ENCODE measurements at regions not wholly inside any gene's neighbourhood (a gene's known extent, or its start where the extent isn't known, plus 50 kb on each side); places are given as distances from the start of the nearest gene placed in this dataset.

DNA sequence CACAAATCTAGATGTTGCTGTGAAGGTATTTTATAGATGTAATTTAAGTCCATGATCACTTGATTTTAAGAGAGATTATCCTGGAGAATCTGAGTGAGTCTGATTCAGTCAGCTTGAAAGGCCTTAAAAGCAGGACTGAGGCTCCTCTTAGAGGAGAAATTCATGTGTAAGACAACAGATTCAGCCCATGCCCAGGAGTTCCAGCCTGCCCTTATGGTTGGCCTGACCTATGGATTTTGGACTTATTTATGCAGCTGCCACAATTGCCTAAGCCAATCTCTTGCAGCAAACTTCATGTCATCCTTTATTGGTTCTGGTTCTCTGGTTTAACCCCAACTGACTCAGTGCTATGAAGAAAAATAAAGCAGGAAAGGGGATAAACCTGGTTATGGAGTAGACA is 296.5 kb upstream of the RASGRP1 start:
- no peak for DNase-seq (ENCODE audit: low read depth)

DNA sequence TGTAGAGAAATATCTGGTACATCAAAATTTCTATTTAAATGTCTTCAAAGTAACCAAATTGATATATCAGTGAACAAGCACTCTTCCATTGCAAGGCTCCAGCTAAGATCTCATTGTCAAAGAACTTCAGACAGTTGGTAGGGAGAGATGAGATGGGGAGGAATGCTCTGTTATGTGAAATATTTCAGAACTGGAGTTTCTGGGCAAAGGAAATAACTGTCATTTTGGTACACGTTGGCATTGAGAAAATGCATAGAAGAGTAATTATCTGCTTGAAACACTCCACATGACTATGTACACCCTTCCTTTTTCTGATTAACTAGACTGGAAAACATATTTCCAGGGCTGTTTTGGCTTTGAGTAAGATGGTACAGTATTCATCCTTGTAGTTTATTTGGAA is 297.5 kb upstream of the RASGRP1 start:
- no peak for DNase-seq (ENCODE audit: low read depth)

DNA sequence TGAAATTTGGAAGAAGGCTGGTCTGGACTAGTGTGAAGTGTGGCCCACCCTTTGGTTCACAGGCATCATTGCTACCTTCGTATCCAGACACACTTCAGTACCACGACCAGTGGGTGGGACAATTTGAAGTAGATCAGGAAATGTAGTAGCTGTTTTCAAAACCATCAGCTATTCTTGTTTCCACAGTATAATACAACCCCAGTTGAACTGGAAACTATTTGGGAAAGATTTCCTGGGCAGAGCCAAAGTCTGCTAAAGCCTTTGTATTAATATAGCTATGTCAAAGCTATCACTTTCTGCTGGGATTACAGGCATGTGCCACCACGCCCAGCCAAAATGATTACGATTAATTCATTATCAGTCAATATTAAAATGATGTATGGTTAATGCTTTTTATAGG is 298.8 kb upstream of the RASGRP1 start:
- no peak for DNase-seq (ENCODE audit: low read depth)

DNA sequence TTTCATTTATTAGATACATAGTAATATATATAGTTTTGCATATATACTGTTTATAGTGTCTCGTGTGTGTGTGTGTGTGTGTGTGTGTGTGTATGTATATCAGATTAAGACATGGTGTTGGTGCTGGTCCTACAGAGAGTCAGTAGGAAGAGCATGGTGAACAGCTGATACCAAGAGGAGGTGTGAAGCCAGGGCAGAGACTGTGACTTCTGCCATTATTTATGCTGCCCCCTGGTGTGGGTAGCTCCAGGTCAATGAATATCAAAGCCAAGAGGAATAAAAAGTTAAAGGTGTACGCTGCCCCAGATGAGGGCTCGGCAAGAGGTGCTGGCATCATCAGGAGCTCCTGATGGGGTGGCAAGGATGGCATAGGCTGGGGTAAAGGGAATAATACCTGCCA is 299.5 kb upstream of the RASGRP1 start:
- DNase-seq (ENCODE audit: low read depth) = no peak

DNA sequence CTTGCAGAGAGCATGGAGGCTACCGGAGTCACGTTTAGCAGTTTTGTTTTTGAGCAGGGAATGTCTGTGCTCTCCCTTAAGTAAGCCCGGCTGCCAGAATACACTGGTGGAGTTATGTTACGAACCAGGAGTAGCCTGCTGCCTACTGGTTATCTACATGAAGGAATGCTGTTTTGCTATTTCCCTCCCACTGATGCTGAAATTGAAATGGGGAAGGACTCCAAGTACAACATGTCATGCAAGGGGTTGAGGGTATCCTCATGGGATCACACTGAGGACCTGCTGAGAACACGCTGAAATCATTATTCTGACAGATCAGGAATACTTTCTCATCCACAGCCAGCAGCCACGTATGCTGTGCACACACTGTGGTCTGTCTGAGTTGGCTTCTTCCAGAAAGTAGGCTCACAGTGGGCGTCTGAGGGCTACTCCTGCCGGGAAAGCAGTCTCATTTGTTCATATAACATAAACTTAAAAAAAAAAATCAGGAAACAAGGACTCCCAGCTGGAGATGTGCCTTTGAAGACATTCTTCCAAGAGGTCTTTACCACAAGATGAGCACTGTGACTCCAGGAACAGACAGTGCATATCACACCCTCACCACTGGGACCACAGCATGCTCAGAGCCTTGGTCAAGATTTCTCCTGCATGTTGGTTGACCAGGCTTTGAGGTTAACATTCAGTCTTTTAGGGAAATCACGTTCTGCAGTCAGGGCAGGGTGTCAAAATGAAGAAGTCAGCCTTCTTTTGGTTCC is 300.4 kb upstream of the RASGRP1 start:
- peak; percentile 69 for DNase-seq (ENCODE audit: low read depth)

DNA sequence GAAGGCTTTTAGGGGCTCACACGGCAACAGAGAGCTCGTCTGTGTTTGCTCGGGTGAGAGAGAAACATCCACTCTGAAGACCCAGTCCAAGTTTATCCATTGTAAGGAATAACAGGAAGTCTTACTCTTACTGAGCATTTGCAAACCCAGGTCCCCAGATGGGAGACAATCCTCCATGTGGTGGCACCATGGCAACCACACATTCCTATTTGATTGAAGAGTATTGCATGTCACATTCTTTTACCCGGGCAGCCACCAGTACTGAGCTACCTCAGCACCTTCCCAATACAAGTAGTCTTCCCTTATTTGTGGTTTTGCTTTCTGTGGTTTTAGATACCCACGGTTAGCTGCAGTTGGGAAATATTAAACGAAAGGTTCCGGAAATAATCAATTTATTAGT is 302.9 kb upstream of the RASGRP1 start:
- peak; percentile 31 for DNase-seq (ENCODE audit: low read depth)

DNA sequence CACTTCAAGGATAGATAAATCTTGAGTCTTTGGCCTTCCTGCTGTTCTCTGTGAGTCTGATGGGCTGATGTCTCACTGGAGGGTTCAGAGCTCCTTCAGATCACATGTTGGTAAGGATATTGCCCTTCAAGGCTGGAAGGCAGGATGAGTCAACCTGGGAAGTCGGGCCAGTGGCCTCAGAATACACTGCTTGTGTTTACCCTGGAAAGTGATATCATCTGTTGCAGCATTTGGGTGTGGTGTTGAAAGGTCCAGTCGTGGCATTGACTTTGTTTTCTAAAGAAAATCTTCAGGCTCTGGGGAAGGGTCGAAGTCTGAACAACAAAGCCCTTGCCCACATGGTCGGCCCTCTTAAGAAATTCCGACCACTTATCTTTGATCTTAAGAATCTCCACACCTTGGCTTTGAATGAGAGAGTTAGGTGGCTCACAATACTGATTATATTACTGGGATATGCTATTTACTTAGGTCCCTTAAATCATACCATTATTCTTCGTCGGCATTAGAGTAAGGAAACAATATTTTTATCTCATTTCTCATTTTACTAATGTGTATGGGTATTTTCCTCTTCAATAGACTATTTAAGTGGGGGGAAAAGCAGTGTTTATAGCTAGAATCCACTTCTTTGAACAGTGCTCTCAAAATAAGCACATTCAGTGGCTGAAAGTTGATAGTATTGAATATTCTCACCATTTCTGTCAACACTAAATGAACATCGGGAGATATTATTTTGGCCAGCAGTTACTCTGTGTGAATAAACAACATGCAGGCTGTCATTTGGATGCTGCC is 303.9 kb upstream of the RASGRP1 start:
- DNase-seq (ENCODE audit: low read depth) = peak; percentile 97

DNA sequence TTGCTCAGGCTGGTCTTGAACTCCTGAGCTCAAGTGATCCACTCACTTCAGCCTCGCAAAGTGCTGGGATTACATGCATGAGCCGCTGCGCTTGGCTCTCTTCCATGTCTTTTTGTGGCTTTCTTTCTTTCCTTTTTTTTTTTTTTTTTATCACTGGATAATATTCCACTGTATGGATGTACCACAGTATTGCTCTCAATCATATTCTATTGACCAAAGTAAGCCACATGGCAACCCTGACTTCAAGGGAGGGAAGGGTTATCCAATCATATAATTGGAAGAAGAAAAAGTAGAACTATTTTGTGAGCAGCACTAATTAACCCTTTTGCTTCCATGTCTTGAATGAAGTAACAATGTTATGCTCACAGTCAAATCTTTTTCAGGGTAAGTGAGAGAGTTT is 307.0 kb upstream of the RASGRP1 start:
- no peak for DNase-seq (ENCODE audit: low read depth)

DNA sequence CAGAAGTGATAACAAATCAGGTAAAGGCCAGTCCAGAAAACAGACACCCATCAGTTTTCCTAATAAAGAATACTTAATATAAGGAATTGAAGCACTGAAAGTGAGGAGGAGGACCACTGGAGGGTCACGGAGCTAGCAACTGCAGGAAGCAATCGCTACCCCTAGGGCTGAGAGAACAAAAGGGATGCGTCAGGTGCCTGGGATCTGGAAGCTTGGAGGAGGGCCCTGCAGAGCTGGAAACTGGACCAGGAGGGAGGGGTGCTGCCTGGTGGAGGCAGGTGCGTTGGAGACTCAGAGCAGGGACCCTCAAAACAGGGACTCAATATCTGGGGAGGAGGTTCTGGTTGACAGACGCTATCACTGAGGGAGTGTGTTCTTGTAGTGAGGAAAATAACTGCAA is 308.1 kb upstream of the RASGRP1 start:
- DNase-seq (ENCODE audit: low read depth) = no peak

DNA sequence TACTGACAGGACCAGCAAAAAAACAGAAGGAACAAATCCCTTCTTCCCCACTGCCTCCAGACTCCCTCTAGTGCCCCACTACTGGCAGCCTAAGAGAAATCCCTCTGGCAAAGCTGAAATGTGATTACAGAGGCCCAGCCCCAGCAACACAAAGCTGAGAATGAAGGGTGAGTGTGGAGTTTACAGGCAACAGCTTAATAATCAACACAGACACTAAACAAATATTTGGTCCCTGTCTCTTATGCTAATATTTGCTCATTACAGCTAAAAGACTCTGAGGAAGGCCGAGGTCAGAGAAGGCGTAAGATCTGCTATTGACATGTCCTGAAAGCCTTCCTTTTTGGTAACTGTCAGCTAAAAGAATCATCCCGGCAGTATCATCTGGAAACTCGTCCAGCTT is 308.5 kb upstream of the RASGRP1 start:
- no peak for DNase-seq (ENCODE audit: low read depth)

DNA sequence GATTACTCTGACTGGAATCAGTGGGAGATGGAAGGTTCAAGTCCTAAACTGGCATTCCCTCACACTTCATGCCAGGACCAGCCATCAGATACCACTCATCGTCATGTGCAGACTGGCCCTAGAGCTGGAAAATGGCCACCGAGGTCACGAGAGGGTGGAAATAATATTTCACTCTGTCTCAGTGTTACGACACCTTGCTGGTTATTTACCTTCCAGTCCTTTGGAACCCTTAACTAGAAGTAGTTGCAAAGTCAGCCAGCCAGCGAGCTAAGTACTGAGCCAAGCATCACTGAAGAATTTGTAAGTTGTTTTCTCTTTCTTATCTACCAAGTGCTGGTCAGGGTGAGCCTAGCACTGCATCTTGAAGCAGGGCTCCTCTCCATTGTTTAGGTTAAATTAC is 309.9 kb upstream of the RASGRP1 start:
- DNase-seq (ENCODE audit: low read depth) = no peak

DNA sequence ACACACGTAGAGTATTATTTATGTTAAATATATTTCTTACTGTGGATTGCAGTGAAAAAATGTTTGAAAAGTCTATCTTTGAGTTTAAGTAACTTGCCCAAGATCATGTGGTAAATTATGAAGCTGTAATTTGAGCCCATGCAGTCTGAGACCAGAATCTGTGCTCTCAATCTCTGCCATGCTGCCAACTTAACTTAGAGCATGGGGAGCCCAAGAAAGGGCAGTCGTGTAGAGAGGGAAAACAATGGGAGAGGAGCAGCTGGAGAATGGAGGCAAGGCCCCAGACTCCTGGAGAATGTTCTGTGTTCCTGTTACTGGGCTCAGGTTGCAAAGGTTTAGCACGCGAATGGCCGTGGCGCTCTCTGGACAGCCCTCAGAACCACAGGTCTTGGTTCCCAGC is 311.6 kb upstream of the RASGRP1 start:
- no peak for DNase-seq (ENCODE audit: low read depth)

DNA sequence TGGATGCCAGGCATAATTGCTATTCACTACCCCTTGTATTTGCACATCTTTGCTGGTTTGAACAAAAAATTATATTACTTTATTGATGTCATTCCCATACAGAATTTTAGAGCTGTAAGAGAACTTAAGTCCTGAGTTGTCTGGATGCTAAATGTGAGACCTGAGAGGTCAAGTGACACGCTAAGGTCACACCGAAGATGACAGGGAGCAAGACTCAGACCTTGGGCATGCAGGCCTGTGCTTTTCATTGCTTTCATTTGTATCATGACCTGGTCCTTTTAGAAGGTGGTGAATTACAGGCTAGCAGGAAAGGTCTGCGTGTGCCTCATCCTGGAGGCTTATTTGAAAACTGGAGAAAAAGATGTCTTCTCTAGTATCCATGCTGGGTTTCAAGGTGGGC is 312.0 kb upstream of the RASGRP1 start:
- no peak for DNase-seq (ENCODE audit: low read depth)

DNA sequence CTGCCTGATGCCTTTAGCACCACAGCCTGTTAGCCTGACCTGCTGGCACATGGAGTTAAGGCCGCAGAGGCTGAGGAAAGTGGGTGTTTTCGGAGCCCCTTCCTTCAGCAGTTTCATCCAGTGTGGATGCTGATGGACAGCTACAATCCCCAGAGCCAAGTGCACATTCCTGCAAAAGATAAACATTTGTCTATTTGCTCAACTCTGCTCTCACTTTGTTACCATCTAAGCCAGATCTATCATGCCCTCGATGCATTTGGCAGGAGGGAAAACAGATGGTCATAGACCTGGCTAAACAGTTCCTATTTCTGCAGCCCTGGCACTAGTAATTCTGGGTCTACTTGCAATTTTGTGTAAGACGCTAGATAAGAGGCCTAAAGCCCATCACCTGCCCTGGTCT is 312.9 kb upstream of the RASGRP1 start:
- DNase-seq (ENCODE audit: low read depth) = no peak

DNA sequence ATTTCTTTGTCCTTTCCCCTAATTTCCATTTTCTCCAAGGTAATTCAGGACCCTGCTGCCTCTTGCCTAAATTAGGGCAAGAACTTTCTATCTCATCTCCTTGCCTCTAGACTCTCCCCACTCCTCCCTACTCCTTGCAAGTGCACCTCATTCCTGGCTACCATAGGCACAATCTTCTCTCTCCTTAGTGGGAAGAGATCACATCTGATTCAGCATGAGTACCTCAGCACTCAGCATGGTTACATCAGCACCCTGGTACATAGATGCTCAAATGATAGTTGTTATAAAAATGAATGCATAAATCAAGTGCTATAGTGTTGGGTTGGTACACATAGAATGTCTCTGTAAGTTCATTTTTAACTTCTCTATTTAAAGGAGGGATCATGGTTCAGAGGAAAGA is 313.4 kb upstream of the RASGRP1 start:
- DNase-seq (ENCODE audit: low read depth) = no peak

DNA sequence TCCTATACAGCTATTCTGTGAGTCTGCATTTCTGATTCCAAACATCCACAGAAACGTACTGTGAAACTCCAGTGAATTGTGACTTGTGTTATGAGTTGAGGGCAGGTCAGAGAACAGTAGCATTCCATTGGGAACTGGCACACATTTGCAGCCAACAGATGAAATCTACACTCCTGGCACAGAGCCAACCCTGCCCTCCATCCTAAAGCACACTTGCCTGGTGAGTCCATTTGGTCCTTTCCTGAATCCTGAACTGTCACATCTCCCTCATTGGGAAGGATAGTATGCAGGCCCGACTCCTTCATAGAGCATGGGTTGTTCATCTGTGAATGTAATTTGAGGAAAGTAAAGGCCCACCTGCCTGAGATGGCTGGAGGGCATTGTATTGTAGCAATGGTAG is 314.3 kb upstream of the RASGRP1 start:
- DNase-seq (ENCODE audit: low read depth) = no peak

DNA sequence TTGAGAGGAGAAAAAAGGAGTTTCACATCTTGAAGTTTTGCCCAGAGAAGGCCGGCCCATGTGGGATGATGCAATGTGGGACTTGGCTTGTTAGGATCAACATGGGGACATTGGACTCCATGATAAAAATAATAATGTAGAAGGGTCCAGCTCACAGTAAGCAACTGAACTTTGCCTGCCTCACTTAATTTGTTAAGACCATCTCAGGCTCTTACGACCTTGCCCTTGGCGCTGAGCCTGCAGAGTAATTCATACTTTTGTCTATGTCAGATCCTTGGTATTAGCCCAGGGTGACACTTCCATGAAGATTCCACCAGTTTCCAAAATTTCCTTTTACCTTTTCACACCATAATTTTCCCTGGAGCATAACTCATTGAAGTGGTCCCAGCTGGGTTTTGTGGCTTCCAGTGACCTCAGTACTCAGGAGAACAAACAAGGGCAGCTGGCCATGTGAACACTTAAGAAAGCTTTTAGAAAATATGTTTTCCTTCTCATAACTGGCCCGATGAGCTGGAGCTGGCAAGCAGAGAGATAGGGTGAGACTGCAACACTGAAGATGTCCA is 315.4 kb upstream of the RASGRP1 start:
- DNase-seq (ENCODE audit: low read depth) = no peak

DNA sequence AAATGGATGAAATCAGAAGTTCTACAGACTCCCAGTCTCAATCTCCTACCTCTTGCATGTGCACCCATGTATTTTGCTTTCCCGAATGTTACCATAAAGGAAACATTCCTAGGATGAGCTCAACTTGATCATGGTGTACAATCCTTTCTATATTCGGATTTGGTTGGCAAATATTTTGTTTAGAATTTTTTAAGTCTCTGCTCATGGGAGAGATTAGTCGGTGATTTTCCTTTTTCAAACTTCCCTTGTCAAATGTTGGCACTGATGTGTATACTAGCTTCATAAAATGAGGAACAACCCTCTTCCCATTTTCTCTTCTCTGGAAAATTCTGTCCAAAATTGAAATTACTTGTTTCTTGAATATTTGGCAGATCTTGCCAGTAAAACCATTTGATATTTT is 317.6 kb upstream of the RASGRP1 start:
- no peak for DNase-seq (ENCODE audit: low read depth)

DNA sequence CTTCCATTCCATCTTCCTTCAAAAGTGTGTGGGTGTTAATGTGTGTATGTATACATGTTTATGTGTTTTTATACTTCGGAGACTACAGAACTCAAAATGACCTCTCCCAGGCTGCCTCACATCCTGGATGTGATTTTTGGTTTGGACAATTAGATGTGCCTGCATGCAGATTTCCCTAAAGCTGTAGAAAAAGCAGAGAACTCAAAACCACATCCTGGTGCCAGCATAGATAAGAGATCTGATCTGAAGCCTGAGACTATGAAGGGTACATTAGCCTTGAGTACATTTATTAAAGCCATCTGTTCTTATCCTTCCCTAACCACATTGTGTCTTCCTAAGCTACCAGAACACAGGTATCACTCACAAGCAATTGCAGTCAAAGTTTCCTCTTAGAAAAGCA is 319.4 kb upstream of the RASGRP1 start:
- DNase-seq (ENCODE audit: low read depth) = peak; percentile 50

DNA sequence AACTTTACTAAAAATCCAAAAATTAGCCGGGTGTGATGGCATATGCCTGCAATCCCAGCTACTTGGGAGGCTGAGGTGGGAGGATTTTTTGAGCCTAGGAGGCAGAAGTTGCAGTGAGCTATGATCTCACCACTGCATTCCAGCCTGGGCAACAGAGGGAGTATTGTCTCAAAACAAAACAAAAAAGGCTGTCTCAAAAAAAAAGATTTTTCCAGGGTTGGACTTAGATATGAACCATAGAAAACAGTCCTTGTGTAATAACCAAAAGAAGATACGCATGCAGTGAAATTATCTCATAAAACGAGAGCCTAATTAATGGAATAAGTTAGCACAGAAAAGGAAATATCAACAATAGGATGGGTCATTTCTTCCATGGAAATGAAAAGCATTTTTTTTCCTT is 320.4 kb upstream of the RASGRP1 start:
- DNase-seq (ENCODE audit: low read depth) = peak; percentile 56

DNA sequence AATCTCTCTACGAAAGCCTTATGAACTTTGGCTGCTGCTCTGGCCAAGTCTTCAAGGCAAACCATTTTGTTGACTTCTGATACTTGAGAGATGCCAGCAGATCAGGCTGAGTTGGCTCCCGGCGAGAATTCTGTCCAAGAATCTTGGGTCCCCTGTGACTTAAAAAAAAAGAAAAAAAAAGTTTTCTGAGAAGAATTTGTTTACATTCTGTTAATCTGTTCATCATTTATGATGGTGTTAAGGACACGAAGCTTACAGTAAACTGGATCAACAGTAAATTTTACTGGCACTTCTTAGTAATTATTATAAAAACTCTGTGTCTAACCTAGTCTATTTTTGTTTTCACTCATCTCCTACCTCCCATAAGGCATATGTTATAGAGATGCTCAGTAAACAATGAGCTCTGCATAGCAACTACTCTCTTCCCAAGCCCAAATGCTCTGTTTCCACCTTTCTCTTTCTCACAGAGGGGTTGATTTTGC is 320.9 kb upstream of the RASGRP1 start:
- no peak for DNase-seq (ENCODE audit: low read depth)

DNA sequence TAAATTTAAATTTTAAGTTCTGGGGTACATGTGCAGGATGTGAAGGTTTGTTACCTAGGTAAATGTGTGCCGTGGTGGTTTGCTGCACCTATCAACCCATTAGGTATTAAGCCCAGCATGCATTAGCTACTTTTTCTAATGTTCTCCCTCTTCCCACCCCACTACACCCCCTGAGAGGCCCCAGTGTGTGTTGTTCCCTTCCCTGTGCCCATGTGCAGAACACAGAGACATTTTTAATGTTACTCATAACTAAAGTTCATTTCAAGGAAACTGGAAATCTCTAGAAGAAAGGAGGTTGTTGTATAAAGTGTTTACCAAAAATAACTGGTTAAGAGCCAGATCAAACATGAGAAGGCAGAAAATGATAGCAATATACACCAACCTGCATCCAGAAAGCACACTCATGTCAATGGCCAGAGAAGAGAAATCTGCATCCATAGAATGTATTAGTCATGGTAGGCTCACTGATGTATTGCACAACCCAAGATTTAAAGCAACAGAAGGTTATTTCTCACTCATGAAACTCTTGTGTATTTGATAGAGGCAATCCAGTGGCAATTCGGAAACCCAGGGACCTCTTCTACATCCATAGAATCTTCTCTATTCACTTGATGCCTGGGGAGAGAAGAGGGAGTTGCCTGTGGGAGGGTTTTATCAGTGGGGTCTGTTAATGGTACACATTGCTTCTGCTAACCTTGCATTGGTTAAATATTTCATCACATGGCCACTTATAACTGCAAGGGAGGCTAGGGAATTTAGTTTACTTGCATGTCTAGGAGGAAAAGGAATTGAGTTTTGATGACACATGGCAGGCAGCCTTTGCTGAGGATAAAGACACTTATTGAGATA is 321.9 kb upstream of the RASGRP1 start:
- DNase-seq (ENCODE audit: low read depth) = peak; percentile 93

Measured in iris pigment epithelial cell (primary cell).